GM21528 (cell line): ENCODE measurements at regions not wholly inside any gene's neighbourhood (a gene's known extent, or its start where the extent isn't known, plus 50 kb on each side); places are given as distances from the start of the nearest gene placed in this dataset.

Experiments used
- ATAC-seq: cut with Tn5 transposase; IDR thresholded peaks from one replicate; pipeline ENCODE4 v1.9.1; 2021; ENCODE audit warnings: mild to moderate bottlenecking, moderate library complexity; ENCODE audit not compliant: unreplicated experiment, low FRiP score

GRCh38 chr13:34815526-34815925 lies 126.5 kb upstream of the NBEA start:
- no peak for ATAC-seq

DNA sequence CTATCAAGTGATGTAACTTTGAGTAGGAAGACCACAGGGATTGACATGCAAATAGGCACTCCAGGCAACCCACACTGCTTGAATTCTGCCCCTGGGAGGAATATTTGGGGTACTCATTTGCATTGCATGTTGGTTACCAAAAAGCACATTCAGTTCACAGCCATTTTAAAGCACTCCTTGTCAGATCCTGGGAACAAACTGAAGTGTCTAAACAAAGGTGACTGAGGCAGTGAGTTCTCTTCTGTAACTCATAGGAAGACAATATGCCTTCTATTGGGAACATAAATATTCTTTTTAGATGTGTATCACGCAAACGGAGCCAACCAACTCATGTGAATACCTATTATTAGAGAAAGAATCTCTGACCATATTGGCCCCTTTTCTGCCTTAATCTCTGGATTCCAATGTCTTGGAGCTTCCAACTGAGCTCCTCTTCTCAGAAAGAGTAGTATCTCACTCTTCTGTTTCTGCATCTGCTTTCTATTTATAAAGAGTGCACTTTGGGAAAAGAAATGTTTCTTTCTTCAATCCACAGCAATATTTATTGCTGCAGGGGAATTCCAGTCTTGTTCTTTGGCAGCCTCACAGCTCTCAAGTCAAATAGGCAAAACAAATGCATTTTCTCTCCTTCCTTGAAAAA lies 125.7 kb upstream of the NBEA start:
- no peak for ATAC-seq

- ATAC-seq, result no peak
Observed at GRCh38 chr13:34816908-34817665, 125.0 kb upstream of the NBEA start.

- ATAC-seq, result no peak
Observed at GRCh38 chr13:34822650-34823049, 119.4 kb upstream of the NBEA start.

- ATAC-seq, result no peak
Observed at GRCh38 chr13:34826432-34826831, 115.6 kb upstream of the NBEA start.

DNA sequence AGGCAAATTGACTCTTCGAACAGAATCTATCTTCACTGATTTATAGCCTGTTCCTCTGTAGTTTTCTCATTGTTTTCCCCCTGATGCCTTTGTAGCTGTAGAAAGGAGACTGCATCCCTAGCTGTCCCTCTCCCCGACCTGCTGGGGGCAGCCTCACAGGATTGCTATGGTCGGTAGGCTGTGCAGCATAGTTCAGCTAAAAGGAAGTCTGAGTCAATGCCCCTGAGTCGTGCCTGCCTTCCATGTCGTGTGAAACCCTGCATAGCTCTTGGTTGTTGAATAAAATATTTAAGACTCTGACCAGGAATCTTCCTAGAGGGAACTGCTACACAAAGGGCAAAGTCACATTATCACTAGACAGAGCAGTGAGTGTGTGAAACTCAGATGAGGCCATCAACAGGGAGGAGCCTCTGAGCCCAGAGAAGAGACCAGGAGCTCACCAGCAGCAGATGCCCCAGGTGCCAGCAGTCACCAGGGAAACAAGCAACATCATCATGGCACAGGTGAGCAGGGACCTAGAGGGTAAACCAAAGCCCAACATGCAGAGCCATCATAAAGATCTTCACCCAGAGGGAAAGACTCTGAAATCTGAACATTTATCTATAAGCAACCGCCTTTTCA lies 108.4 kb upstream of the NBEA start:
- no peak for ATAC-seq

DNA sequence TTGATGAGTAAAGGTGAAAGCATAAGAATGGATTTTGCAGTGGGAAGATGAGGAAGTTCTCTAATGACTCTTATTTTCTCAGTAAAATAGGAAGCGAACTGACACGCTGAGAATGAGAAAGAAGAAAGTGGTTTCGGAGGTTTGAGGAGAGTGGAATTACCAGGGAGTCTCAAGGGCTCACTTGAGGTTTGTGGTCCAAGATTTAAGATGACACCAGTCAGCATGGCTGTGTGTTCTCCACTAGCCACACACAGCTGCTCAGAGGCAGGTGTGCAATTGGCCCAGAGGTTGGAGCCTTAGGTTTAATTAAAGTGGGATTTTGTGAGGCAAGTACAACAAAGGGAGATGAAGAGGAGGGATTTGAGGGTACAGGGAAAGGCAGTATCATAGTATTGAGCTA lies 99.6 kb upstream of the NBEA start:
- ATAC-seq, result no peak

GRCh38 chr13:34847766-34848165 lies 94.3 kb upstream of the NBEA start:
- no peak for ATAC-seq

GRCh38 chr13:34849406-34849805 lies 92.7 kb upstream of the NBEA start:
- no peak for ATAC-seq

DNA sequence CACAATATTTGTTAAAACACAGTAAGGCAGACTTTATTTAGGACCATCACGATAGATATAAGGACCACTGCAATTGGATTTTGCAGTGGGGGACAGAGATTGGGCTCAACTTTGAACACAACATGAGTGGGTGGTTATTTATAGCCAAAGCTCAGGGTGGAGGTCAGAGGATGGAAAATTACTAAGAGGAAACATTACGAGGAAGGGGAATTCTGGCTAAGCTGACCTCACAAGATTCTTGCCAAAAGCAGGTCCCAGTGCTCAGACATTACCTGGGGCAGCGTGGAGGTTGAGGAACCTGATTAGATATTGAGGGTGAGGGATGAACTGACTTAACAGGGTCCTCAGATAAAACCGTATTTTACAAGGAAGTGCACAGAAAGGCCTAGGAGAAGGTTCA lies 88.9 kb upstream of the NBEA start:
- no peak for ATAC-seq

GRCh38 chr13:34857558-34858325 lies 84.3 kb upstream of the NBEA start:
- ATAC-seq, result no peak

GRCh38 chr13:34862311-34862710 lies 79.8 kb upstream of the NBEA start:
- ATAC-seq, result no peak

GRCh38 chr13:34862716-34863115 lies 79.4 kb upstream of the NBEA start:
- ATAC-seq, result no peak

- ATAC-seq, result no peak
Observed at GRCh38 chr13:34863360-34864135, 78.5 kb upstream of the NBEA start.

DNA sequence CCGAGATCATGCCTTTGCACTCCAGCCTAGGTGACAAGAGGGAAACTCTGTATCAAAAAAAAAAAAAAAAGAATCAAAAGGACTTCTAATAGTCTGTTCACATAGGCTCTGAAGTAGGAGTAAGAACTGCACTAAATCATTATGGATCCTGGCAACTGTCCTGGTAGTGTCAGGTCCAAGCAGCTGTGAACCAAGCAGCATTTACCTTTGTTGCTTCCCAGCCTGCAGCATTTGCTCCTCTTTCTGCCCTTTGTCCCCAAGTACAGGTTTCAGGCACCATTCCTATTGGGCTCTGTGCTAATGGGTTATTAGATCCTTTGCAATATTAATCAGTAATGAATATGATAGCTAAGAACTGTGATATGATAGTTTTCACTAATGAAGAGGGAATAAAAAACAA lies 77.4 kb upstream of the NBEA start:
- ATAC-seq, result no peak

DNA sequence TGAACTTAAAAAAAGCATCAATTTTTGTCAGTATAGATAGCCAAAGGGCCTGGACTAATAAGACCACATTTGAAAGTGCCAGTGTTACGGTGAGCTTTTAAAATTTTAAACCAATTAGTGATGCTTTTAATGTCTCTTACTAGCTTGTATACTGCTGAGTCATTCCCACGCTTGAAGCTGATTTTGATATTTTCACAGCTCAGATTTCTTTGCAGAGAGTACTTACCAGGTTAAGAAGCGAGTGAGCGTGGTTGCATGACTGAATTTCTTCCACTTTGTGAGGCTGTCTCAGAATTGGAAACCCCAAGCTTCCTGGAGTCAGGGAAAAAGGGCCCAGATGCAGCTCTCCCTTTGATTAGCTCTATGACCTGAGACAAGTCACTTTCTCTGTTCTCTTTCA lies 74.5 kb upstream of the NBEA start:
- ATAC-seq, result no peak

DNA sequence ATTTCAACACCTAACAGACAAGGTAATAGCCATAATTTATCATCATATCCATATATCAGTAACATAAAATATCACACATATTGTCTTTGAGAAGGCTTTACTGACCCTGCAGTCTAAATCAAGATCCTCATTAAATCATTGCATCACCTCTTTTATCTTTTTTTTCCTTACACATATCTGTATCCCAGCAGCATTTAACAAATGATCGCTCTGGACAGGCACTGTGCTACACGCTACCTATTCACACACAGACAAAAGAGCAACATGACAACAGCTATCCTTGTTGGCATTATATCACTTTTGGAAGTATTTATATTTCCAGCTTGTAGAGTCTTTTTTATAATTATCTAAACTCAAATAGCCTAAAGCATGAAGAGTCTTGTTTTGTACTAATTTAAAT lies 73.3 kb upstream of the NBEA start:
- ATAC-seq, result no peak

GRCh38 chr13:34869696-34870095 lies 72.4 kb upstream of the NBEA start:
- no peak for ATAC-seq

GRCh38 chr13:34878329-34878728 lies 63.7 kb upstream of the NBEA start:
- ATAC-seq, result no peak

DNA sequence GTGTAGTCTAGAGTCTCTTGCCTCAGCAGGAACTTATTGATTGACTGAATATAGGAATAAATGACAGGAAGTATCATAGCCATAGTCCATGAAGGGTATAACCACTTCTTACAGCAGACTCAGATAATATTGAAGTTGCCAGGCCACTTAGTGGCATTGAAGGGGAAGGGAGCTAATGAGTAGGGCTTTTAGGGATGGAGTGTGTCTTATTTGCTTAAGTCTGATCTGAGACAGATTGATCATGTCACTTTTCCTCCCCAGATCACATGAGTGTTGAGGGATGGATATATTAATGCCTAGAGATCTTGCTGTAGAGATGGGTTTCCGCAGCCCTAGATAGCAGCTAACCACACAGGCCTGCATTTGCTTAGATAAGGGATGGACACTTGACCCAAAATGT lies 62.2 kb upstream of the NBEA start:
- ATAC-seq, result no peak
